Smooth muscle cell (in vitro differentiated cells): ENCODE measurements at regions not wholly inside any gene's neighbourhood (a gene's known extent, or its start where the extent isn't known, plus 50 kb on each side); places are given as distances from the start of the nearest gene placed in this dataset.
A peak's percentile ranks its signal among the peaks of the same experiment; 100 is the strongest.

Experiments used
- DNase-seq: peaks from one replicate; lab custom pipeline; 2025; ENCODE audit not compliant: unreplicated experiment; lab: John Stamatoyannopoulos, UW
- H2AFZ ChIP-seq: fragments of 200-600 bp; sonication (generic); 2 replicates; pipeline ENCODE4 v1.6.0; 2016; ENCODE audit warnings: antibody characterized with exemption, low read depth, mild to moderate bottlenecking
- H3F3A ChIP-seq: fragments of 200-600 bp; sonication (generic); 2 replicates; pipeline ENCODE4 v1.6.0; 2017; ENCODE audit warnings: antibody characterized with exemption, low read depth
- H3K27ac ChIP-seq: fragments of 200-600 bp; sonication (generic); 2 replicates; pipeline ENCODE4 v1.5.1; 2016; ENCODE audit warnings: low read depth, mild to moderate bottlenecking
- H3K27me3 ChIP-seq: fragments of 200-600 bp; sonication (generic); 2 replicates; pipeline ENCODE4 v1.6.1; 2016; ENCODE audit warnings: low read depth, mild to moderate bottlenecking
- H3K36me3 ChIP-seq: fragments of 200-600 bp; sonication (generic); 2 replicates; pipeline ENCODE4 v1.5.1; 2016; ENCODE audit warnings: low read depth
- H3K4me1 ChIP-seq: fragments of 200-600 bp; sonication (generic); 2 replicates; pipeline ENCODE4 v1.5.1; 2016; ENCODE audit warnings: low read depth
- H3K4me2 ChIP-seq: fragments of 200-600 bp; sonication (generic); 2 replicates; pipeline ENCODE4 v1.6.0; 2016; ENCODE audit warnings: mild to moderate bottlenecking
- H3K4me3 ChIP-seq: fragments of 200-600 bp; sonication (generic); 2 replicates; pipeline ENCODE4 v1.5.1; 2016; ENCODE audit warnings: mild to moderate bottlenecking
- H3K79me2 ChIP-seq: fragments of 200-600 bp; sonication (generic); 2 replicates; pipeline ENCODE4 v1.6.0; 2016; ENCODE audit warnings: low read depth, mild to moderate bottlenecking
- H3K9ac ChIP-seq: fragments of 200-600 bp; sonication (generic); 2 replicates; pipeline ENCODE4 v1.6.0; 2016; ENCODE audit warnings: low read depth
- H3K9me3 ChIP-seq: fragments of 200-600 bp; sonication (generic); replicated peaks from 2 replicates; pipeline ENCODE4 v1.5.1; 2016; ENCODE audit warnings: low read depth
- H4K20me1 ChIP-seq: fragments of 200-600 bp; sonication (generic); 2 replicates; pipeline ENCODE4 v1.6.0; 2016; ENCODE audit warnings: low read depth
- CTCF ChIP-seq: fragments of 200-600 bp; sonication (generic); IDR thresholded peaks from 2 replicates; pipeline ENCODE4 v1.5.1; 2017; ENCODE audit warnings: borderline replicate concordance, mild to moderate bottlenecking, antibody characterized with exemption; ENCODE audit not compliant: insufficient read depth, poor library complexity, severe bottlenecking
- WGBS: methylation state at CpG from one replicate; pipeline ENCODE4 v1.1.7; 2016; ENCODE audit warnings: low lambda C conversion rate; 5-methylcytosine and 5-hydroxymethylcytosine counted together

- Histone ChIP-seq H3K79me2 (no peaks in the 10 kb centered on the region), H4K20me1 (no peaks in the 10 kb centered on the region), H3K27me3 (no peaks in the 10 kb centered on the region), H3K9me3 (no peaks in the 10 kb centered on the region), H3K4me1 (peaks cover 4% of the 10 kb centered on the region), H3K4me2 (no peak overlapping the region), H3K9ac (no peak overlapping the region), H3K4me3 (no peak overlapping the region), H3K27ac (peak overlapping the region; percentile 28), H3K36me3 (no peaks in the 10 kb centered on the region), H3F3A (peaks cover 5% of the 10 kb centered on the region), H2AFZ (no peak overlapping the region)
- TF ChIP-seq CTCF: no peak
- WGBS: 100% methylated on average over 1 of the region's 1 CpG
- no peak for DNase-seq
Measured at GRCh38 chr21:28110074-28110473, 882.6 kb downstream of the LTN1 start.

GRCh38 chr21:28106370-28106890 is 886.2 kb downstream of the LTN1 start:
- Histone ChIP-seq H3K9me3 (no peaks in the 10 kb centered on the region), H4K20me1 (no peaks in the 10 kb centered on the region), H3K27me3 (no peaks in the 10 kb centered on the region), H3K9ac (no peak overlapping the region), H3K4me2 (peak overlapping the region; percentile 76), H3K4me1 (peaks cover 4% of the 10 kb centered on the region), H3F3A (peaks cover 5% of the 10 kb centered on the region), H3K79me2 (no peaks in the 10 kb centered on the region), H3K27ac (peak overlapping the region; percentile 6), H3K4me3 (no peak overlapping the region), H2AFZ (peak overlapping the region; percentile 26), H3K36me3 (no peaks in the 10 kb centered on the region)
- no peak for DNase-seq
- 16% methylated on average over 3 of the region's 3 CpGs for WGBS
- TF ChIP-seq CTCF: no peak

GRCh38 chr21:28104346-28104745 is 888.3 kb downstream of the LTN1 start:
- Histone ChIP-seq H3K4me3 (no peak overlapping the region), H3K9ac (no peak overlapping the region), H3K27me3 (no peaks in the 10 kb centered on the region), H3F3A (no peaks in the 10 kb centered on the region), H3K4me1 (no peaks in the 10 kb centered on the region), H4K20me1 (no peaks in the 10 kb centered on the region), H3K36me3 (no peaks in the 10 kb centered on the region), H3K4me2 (no peak overlapping the region), H2AFZ (no peak overlapping the region), H3K9me3 (no peaks in the 10 kb centered on the region), H3K27ac (no peak overlapping the region), H3K79me2 (no peaks in the 10 kb centered on the region)
- DNase-seq: no peak
- WGBS: 85% methylated on average over 5 of the region's 5 CpGs
- no peak for TF ChIP-seq CTCF

- no peaks in the 10 kb centered on the region for H3K36me3 ChIP-seq
- no peak overlapping the region for H3K4me3 ChIP-seq
- DNase-seq: no peak
- no peak overlapping the region for H3K27ac ChIP-seq
- no peaks in the 10 kb centered on the region for H4K20me1 ChIP-seq
- H3F3A ChIP-seq: no peaks in the 10 kb centered on the region
- no peaks in the 10 kb centered on the region for H3K27me3 ChIP-seq
- H3K79me2 ChIP-seq: no peaks in the 10 kb centered on the region
- no peaks in the 10 kb centered on the region for H3K4me1 ChIP-seq
- H3K9ac ChIP-seq: no peak overlapping the region
- TF ChIP-seq CTCF: no peak
- H2AFZ ChIP-seq: peak overlapping the region; percentile 46
- no peaks in the 10 kb centered on the region for H3K9me3 ChIP-seq
- 48% methylated on average over 5 of the region's 5 CpGs for WGBS
- H3K4me2 ChIP-seq: peak overlapping the region; percentile 16
Measured at GRCh38 chr21:28100366-28100765, 892.3 kb downstream of the LTN1 start.
